HCT116 (cell line): ENCODE measurements at regions not wholly inside any gene's neighbourhood (a gene's known extent, or its start where the extent isn't known, plus 50 kb on each side); places are given as distances from the start of the nearest gene placed in this dataset.

ENCODE experiments used
- ATAC-seq: fragments of 200-7000 bp; cut with Tn5 transposase; 2 replicates; pipeline ENCODE4 v1.9.1; 2020; ENCODE audit warnings: mild to moderate bottlenecking, moderate library complexity
- BruUV-seq: library from RNA; stranded (reverse); fragments of 400-500 nt; replicated peaks from 2 replicates; lab custom pipeline; 2021; lab: Mats Ljungman, UMichigan
- CTCF ChIA-PET: fragments of 300-600 bp; sonication (Branson Sonifier 250); formaldehyde crosslinking; loops from one replicate; lab custom pipeline; 2021; ENCODE audit warnings: antibody characterized with exemption; lab: Charles Lee
- POLR2A ChIA-PET: fragments of 300-600, 350-600 bp; sonication (Branson Sonifier 250); formaldehyde crosslinking; loops from one replicate; lab custom pipeline; 2021; ENCODE audit warnings: antibody characterized with exemption; lab: Charles Lee
- RAD21 ChIA-PET, 2 experiments: fragments of 300-600 bp; sonication (Branson Sonifier 250); formaldehyde crosslinking; loops; one replicate each; lab custom pipeline; 2023; ENCODE audit warnings: low total read pairs in 2 of 2; ENCODE audit not compliant: uncharacterized antibody in 2 of 2, unreplicated experiment in 2 of 2, low non-redundant PET in 1 of 2; lab: Charles Lee
- DNase-seq: peaks from one replicate; pipeline ENCODE4 v3.0.0-alpha.2; 2010; ENCODE audit warnings: low read depth, low spot score
- H2AFZ ChIP-seq: fragments of 200-600 bp; shearing (Covaris generic), sonication (generic); 2 replicates; pipeline ENCODE4 v1.6.1; 2017; ENCODE audit warnings: low read depth, mixed run types, mixed read lengths, antibody characterized with exemption, low read length; ENCODE audit not compliant: poor library complexity, severe bottlenecking
- H3K27ac ChIP-seq: 2 replicates; pipeline ENCODE4 v1.5.1; 2012; ENCODE audit warnings: low read depth, low read length
- H3K27me3 ChIP-seq: fragments of 200-600 bp; sonication (generic); 2 replicates; pipeline ENCODE4 v1.6.1; 2016; ENCODE audit warnings: mixed run types, low read length, mixed read lengths; ENCODE audit not compliant: insufficient read depth
- H3K36me3 ChIP-seq, 2 experiments: fragments of 200-500 bp in 1 of 2; fragments of 200-600 bp in 1 of 2; sonication (Bioruptor generic) in 1 of 2; sonication (generic) in 1 of 2; 2 replicates each; pipeline versions ENCODE4 v1.5.1 to v1.6.1; 2014 to 2016; ENCODE audit warnings: low read length in 2 of 2, inconsistent platforms in 1 of 2, mixed read lengths in 1 of 2, mixed run types in 1 of 2; ENCODE audit not compliant: insufficient read depth in 2 of 2, control insufficient read depth in 1 of 2
- H3K4me1 ChIP-seq, 2 experiments: fragments of 200-600 bp in 1 of 2; sonication (generic) in 1 of 2; 2 replicates each; pipeline versions ENCODE4 v1.5.1 to v1.6.1; 2012 to 2017; ENCODE audit warnings: low read length in 2 of 2, inconsistent platforms in 1 of 2, mild to moderate bottlenecking in 1 of 2, mixed read lengths in 1 of 2, mixed run types in 1 of 2, moderate library complexity in 1 of 2; ENCODE audit not compliant: insufficient read depth in 2 of 2, control insufficient read depth in 1 of 2
- H3K4me2 ChIP-seq: fragments of 200-600 bp; sonication (generic); 2 replicates; pipeline ENCODE4 v1.6.1; 2017; ENCODE audit warnings: mixed run types, low read length, mixed read lengths
- H3K4me3 ChIP-seq, 2 experiments: fragments of 200-600 bp in 1 of 2; sonication (generic) in 1 of 2; replicated peaks in 1 of 2; 2 replicates each; pipeline ENCODE4 v1.5.1; 2011 to 2016; ENCODE audit warnings: low read length in 2 of 2, control low read depth in 1 of 2, low read depth in 1 of 2, mild to moderate bottlenecking in 1 of 2, mixed read lengths in 1 of 2, mixed run types in 1 of 2
- H3K79me2 ChIP-seq: fragments of 200-600 bp; sonication (generic); 2 replicates; pipeline ENCODE4 v1.6.1; 2017; ENCODE audit warnings: mild to moderate bottlenecking, mixed run types, low read length, moderate library complexity, mixed read lengths; ENCODE audit not compliant: insufficient read depth
- H3K9ac ChIP-seq: fragments of 200-600 bp; sonication (generic); 2 replicates; pipeline ENCODE4 v1.6.1; 2016; ENCODE audit warnings: low read length, mixed read lengths
- H3K9me2 ChIP-seq: fragments of 200-600 bp; sonication (generic), shearing (Covaris generic); 2 replicates; pipeline ENCODE4 v1.6.1; 2017; ENCODE audit warnings: mixed run types, mild to moderate bottlenecking, moderate library complexity; ENCODE audit not compliant: insufficient read depth
- H3K9me3 ChIP-seq, 2 experiments: fragments of 200-500 bp in 1 of 2; fragments of 200-600 bp in 1 of 2; sonication (Bioruptor generic) in 1 of 2; sonication (generic) in 1 of 2; 2 replicates each; pipeline ENCODE4 v1.6.1; 2014 to 2017; ENCODE audit warnings: low read length in 2 of 2, mixed read lengths in 2 of 2, inconsistent platforms in 1 of 2, low read depth in 1 of 2, mild to moderate bottlenecking in 1 of 2, mixed run types in 1 of 2, moderate library complexity in 1 of 2; ENCODE audit not compliant: control insufficient read depth in 1 of 2, insufficient read depth in 1 of 2
- H4K20me1 ChIP-seq: fragments of 200-600 bp; sonication (generic), shearing (Covaris generic); 2 replicates; pipeline ENCODE4 v1.6.1; 2017; ENCODE audit warnings: mixed run types, mild to moderate bottlenecking, moderate library complexity; ENCODE audit not compliant: insufficient read depth
- CBX3 ChIP-seq: IDR thresholded peaks from 2 replicates; pipeline ENCODE4 v1.6.1; 2012; ENCODE audit warnings: low read depth
- CEBPB ChIP-seq: IDR thresholded peaks from 2 replicates; pipeline ENCODE4 v1.6.1; 2012; ENCODE audit warnings: low read depth
- FOSL1 ChIP-seq: IDR thresholded peaks from 2 replicates; pipeline ENCODE4 v1.6.1; 2012; ENCODE audit warnings: low read depth
- JUND ChIP-seq: IDR thresholded peaks from 2 replicates; pipeline ENCODE4 v1.6.1; 2012
- POLR2AphosphoS5 ChIP-seq: IDR thresholded peaks from 2 replicates; pipeline ENCODE4 v1.6.1; 2011; ENCODE audit warnings: mild to moderate bottlenecking, low read depth, low read length, moderate library complexity
- RAD21 ChIP-seq: IDR thresholded peaks from 2 replicates; pipeline ENCODE4 v1.6.1; 2012; ENCODE audit warnings: low read depth, mild to moderate bottlenecking
- SIN3A ChIP-seq: IDR thresholded peaks from 2 replicates; pipeline ENCODE4 v1.6.1; 2012; ENCODE audit warnings: low read depth
- TCF7L2 ChIP-seq: IDR thresholded peaks from 2 replicates; pipeline ENCODE4 v1.7.0; 2011; ENCODE audit warnings: borderline replicate concordance, inconsistent platforms; ENCODE audit not compliant: insufficient read depth, insufficient read length; ENCODE audit errors: extremely low read depth
- ZFX ChIP-seq: fragments of 450-650 bp; IDR thresholded peaks from 2 replicates; pipeline ENCODE4 v1.6.1; 2017
- ZNF274 ChIP-seq: fragments of 200-500 bp; sonication (Bioruptor generic); IDR thresholded peaks from 2 replicates; pipeline ENCODE4 v1.6.1; 2014; ENCODE audit warnings: mild to moderate bottlenecking, low read depth, low read length, inconsistent platforms
- intact Hi-C: fragments of 100-400 bp; cut with micrococcal nuclease; formaldehyde crosslinking; loops from 2 replicates; pipeline ENCODE4 v1.10.0; 2022
- TF ChIP-seq, protein P1 (sequence below), 3 experiments: fragments of 200-600 bp in 1 of 3; sonication (generic) in 1 of 3; IDR thresholded peaks in 2 of 3; conservative IDR thresholded peaks in 1 of 3; 2 replicates each; pipeline ENCODE4 v1.5.1; 2012 to 2017; ENCODE audit warnings: low read depth in 2 of 3, low read length in 2 of 3, antibody characterized with exemption in 1 of 3, borderline replicate concordance in 1 of 3, control low read depth in 1 of 3, mild to moderate bottlenecking in 1 of 3, mixed read lengths in 1 of 3, mixed run types in 1 of 3, moderate library complexity in 1 of 3; ENCODE audit not compliant: insufficient read depth in 1 of 3
- TF ChIP-seq, protein P2 (sequence below): IDR thresholded peaks from 2 replicates; pipeline ENCODE4 v1.6.1; 2012; ENCODE audit warnings: low read depth

DNA sequence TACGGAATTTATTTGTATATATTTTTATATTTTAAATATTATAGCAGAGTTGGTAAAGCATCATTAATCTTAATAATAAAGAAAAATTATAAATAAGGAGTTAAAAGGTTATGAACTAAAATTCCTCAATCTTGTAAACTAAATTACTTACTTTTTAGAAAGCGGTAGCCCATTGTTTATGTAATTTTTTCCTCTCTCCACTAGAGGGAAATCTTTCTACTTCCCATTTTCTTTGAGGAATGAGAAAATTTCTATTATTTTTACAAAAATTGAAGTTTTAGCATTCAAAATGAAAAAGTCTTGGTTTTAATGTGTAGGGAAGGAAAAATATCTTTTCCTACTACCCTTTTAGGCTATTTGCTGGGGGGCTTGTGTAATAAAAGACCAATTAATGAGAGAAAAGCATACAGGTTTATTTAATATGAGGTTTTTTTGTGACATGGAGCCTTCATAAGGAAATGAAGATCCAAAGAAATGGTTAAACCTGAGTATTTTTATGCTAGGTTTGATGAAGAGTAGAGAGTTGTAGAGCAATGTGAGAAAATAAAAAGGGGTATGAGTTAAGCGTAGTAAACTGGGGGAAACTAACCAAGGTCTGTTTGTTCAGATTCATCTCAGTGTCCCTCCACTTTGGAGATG, 68.7 kb upstream of the ADAD1 start:
- Histone ChIP-seq H4K20me1 (no peaks in the 10 kb centered on the region), H3K4me3 (no peak overlapping the region), H3K79me2 (no peaks in the 10 kb centered on the region), H3K27ac (no peak overlapping the region), H3K4me1 (no peaks in the 10 kb centered on the region), H3K9me2 (no peaks in the 10 kb centered on the region), H3K27me3 (no peaks in the 10 kb centered on the region), H2AFZ (no peak overlapping the region), H3K4me2 (no peak overlapping the region), H3K36me3 (peaks cover 0 to 3% of the 10 kb centered on the region in 2 experiments; a peak in 1 of 4 replicates), H3K9me3 (no peaks in the 10 kb centered on the region), H3K9ac (no peak overlapping the region)
- ChIA-PET POLR2A (no interaction called here), RAD21 (no interaction called here), CTCF (interaction anchor here (1.4 kb wide), 1 partner anchor 410 kb away, joined by 4 read pairs; no protein-coding TSS in a partner anchor)
- TF ChIP-seq TCF7L2 (no peak), RAD21 (peak; percentile 48), CBX3 (no peak), POLR2AphosphoS5 (no peak), ZNF274 (no peak), SIN3A (no peak), FOSL1 (no peak), JUND (no peak), CEBPB (no peak), ZFX (no peak)
- TF ChIP-seq, protein P1, sequence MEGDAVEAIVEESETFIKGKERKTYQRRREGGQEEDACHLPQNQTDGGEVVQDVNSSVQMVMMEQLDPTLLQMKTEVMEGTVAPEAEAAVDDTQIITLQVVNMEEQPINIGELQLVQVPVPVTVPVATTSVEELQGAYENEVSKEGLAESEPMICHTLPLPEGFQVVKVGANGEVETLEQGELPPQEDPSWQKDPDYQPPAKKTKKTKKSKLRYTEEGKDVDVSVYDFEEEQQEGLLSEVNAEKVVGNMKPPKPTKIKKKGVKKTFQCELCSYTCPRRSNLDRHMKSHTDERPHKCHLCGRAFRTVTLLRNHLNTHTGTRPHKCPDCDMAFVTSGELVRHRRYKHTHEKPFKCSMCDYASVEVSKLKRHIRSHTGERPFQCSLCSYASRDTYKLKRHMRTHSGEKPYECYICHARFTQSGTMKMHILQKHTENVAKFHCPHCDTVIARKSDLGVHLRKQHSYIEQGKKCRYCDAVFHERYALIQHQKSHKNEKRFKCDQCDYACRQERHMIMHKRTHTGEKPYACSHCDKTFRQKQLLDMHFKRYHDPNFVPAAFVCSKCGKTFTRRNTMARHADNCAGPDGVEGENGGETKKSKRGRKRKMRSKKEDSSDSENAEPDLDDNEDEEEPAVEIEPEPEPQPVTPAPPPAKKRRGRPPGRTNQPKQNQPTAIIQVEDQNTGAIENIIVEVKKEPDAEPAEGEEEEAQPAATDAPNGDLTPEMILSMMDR (IDR thresholded peaks at IDR 0.05 in 2 of 3, conservative IDR thresholded peaks at IDR 0.05 in 1 of 3; ENCODE audit: borderline replicate concordance in 1 of 3, insufficient read depth in 1 of 3, low read depth in 2 of 3, low read length in 2 of 3), result peak; percentile 19 to 56 (median 41); a peak in 4 of 6 replicates
- TF ChIP-seq, protein P2, sequence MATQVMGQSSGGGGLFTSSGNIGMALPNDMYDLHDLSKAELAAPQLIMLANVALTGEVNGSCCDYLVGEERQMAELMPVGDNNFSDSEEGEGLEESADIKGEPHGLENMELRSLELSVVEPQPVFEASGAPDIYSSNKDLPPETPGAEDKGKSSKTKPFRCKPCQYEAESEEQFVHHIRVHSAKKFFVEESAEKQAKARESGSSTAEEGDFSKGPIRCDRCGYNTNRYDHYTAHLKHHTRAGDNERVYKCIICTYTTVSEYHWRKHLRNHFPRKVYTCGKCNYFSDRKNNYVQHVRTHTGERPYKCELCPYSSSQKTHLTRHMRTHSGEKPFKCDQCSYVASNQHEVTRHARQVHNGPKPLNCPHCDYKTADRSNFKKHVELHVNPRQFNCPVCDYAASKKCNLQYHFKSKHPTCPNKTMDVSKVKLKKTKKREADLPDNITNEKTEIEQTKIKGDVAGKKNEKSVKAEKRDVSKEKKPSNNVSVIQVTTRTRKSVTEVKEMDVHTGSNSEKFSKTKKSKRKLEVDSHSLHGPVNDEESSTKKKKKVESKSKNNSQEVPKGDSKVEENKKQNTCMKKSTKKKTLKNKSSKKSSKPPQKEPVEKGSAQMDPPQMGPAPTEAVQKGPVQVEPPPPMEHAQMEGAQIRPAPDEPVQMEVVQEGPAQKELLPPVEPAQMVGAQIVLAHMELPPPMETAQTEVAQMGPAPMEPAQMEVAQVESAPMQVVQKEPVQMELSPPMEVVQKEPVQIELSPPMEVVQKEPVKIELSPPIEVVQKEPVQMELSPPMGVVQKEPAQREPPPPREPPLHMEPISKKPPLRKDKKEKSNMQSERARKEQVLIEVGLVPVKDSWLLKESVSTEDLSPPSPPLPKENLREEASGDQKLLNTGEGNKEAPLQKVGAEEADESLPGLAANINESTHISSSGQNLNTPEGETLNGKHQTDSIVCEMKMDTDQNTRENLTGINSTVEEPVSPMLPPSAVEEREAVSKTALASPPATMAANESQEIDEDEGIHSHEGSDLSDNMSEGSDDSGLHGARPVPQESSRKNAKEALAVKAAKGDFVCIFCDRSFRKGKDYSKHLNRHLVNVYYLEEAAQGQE, result no peak
- no peak for DNase-seq
- intact Hi-C loops, result loop anchor here (1.0 kb wide), 1 partner anchor 267 kb away; no protein-coding TSS in a partner anchor
- no TSS peak for BruUV-seq
- no peak for ATAC-seq
